Endothelial cell of umbilical vein (primary cell): ENCODE measurements at regions not wholly inside any gene's neighbourhood (a gene's known extent, or its start where the extent isn't known, plus 50 kb on each side); places are given as distances from the start of the nearest gene placed in this dataset.

ENCODE experiments used
- BruUV-seq: library from RNA; stranded (reverse); fragments of 400-500 nt; replicated peaks from 2 replicates; lab custom pipeline; 2021; lab: Mats Ljungman, UMichigan
- CTCF ChIA-PET: fragments of 300-600, 350-600 bp; sonication (Branson Sonifier 250); formaldehyde crosslinking; loops from one replicate; lab custom pipeline; 2021; ENCODE audit warnings: antibody characterized with exemption, inconsistent platforms; lab: Charles Lee
- POLR2A ChIA-PET: fragments of 300-600, 350-600 bp; sonication (Branson Sonifier 250); formaldehyde crosslinking; loops from one replicate; lab custom pipeline; 2021; ENCODE audit warnings: antibody characterized with exemption, inconsistent platforms; lab: Charles Lee
- DNase-seq: peaks from one replicate; pipeline ENCODE4 v3.0.0-alpha.2; 2011; ENCODE audit warnings: low read depth, low spot score
- FAIRE-seq: peaks from 2 replicates; lab custom pipeline; 2011; peaks lifted over from hg19 to GRCh38; lab: Jason Lieb, UNC
- H2AFZ ChIP-seq: 2 replicates; pipeline ENCODE4 v1.6.0; 2012; ENCODE audit warnings: low read depth, low read length, control low read depth, inconsistent platforms
- H3K27ac ChIP-seq: 2 replicates; pipeline ENCODE4 v1.5.1; 2011; ENCODE audit warnings: low read depth, mild to moderate bottlenecking, control low read depth, low read length, moderate library complexity; ENCODE audit not compliant: insufficient read depth
- H3K27me3 ChIP-seq, 2 experiments: 2 replicates each; pipeline versions ENCODE4 v1.6.0 to v1.6.1; 2011; ENCODE audit warnings: low read length in 2 of 2, mixed read lengths in 1 of 2; ENCODE audit not compliant: control insufficient read depth in 2 of 2, insufficient read depth in 2 of 2
- H3K36me3 ChIP-seq, 2 experiments: 2 replicates in 1 of 2; 3 replicates in 1 of 2; pipeline ENCODE4 v1.5.1; 2011; ENCODE audit warnings: low read length in 2 of 2, mild to moderate bottlenecking in 1 of 2, moderate library complexity in 1 of 2; ENCODE audit not compliant: control insufficient read depth in 2 of 2, insufficient read depth in 2 of 2; ENCODE audit errors: extremely low read depth in 1 of 2
- H3K4me1 ChIP-seq: 3 replicates; pipeline ENCODE4 v1.5.1; 2011; ENCODE audit warnings: mild to moderate bottlenecking, low read length; ENCODE audit not compliant: control insufficient read depth, insufficient read depth; ENCODE audit errors: extremely low read depth
- H3K4me2 ChIP-seq: 2 replicates; pipeline ENCODE4 v1.6.1; 2011; ENCODE audit warnings: low read length, control low read depth, mixed read lengths; ENCODE audit not compliant: insufficient read depth
- H3K4me3 ChIP-seq, 3 experiments: fragments of 200-600 bp in 1 of 3; sonication (generic), shearing (Covaris generic) in 1 of 3; replicated peaks in 1 of 3; 2 replicates each; pipeline ENCODE4 v1.5.1; 2011 to 2016; ENCODE audit warnings: control low read depth in 3 of 3, low read length in 3 of 3, mild to moderate bottlenecking in 2 of 3, inconsistent platforms in 1 of 3, low read depth in 1 of 3, moderate library complexity in 1 of 3; ENCODE audit not compliant: insufficient read depth in 1 of 3
- H3K79me2 ChIP-seq: 2 replicates; pipeline ENCODE4 v1.6.0; 2012; ENCODE audit warnings: low read length, inconsistent platforms; ENCODE audit not compliant: control insufficient read depth, insufficient read depth
- H3K9ac ChIP-seq: replicated peaks from 2 replicates; pipeline ENCODE3; 2011; ENCODE audit warnings: low read length, control low read depth; ENCODE audit not compliant: insufficient read depth; ENCODE audit errors: extremely low read depth
- H3K9me1 ChIP-seq: replicated peaks from 3 replicates; pipeline ENCODE4 v1.6.0; 2011; ENCODE audit warnings: mild to moderate bottlenecking, low read length; ENCODE audit not compliant: control insufficient read depth, insufficient read depth; ENCODE audit errors: extremely low read depth
- H3K9me3 ChIP-seq: replicated peaks from 2 replicates; pipeline ENCODE4 v1.5.1; 2012; ENCODE audit warnings: low read length, inconsistent platforms; ENCODE audit not compliant: control insufficient read depth, insufficient read depth
- H4K20me1 ChIP-seq: replicated peaks from 2 replicates; pipeline ENCODE3; 2011; ENCODE audit warnings: mild to moderate bottlenecking, low read length; ENCODE audit not compliant: control insufficient read depth, insufficient read depth; ENCODE audit errors: extremely low read depth
- EZH2 ChIP-seq: IDR thresholded peaks from 2 replicates; pipeline ENCODE4 v1.6.1; 2012; ENCODE audit warnings: borderline replicate concordance, low read depth, mild to moderate bottlenecking, moderate library complexity, low read length, inconsistent platforms; ENCODE audit not compliant: severe bottlenecking
- FOS ChIP-seq: IDR thresholded peaks from 2 replicates; pipeline ENCODE4 v1.6.1; 2011; ENCODE audit warnings: mild to moderate bottlenecking, low read length, moderate library complexity, borderline replicate concordance; ENCODE audit not compliant: insufficient read depth
- GATA2 ChIP-seq: IDR thresholded peaks from 2 replicates; pipeline ENCODE4 v1.7.0; 2011; ENCODE audit warnings: low read depth, mild to moderate bottlenecking, moderate library complexity, mixed read lengths, low read length; ENCODE audit not compliant: insufficient read length, insufficient read depth
- JUN ChIP-seq: IDR thresholded peaks from 2 replicates; pipeline ENCODE4 v1.6.1; 2011; ENCODE audit warnings: borderline replicate concordance, low read depth; ENCODE audit not compliant: insufficient read length, insufficient read depth
- MYC ChIP-seq: IDR thresholded peaks from one replicate; pipeline ENCODE4 v1.6.1; 2011; ENCODE audit warnings: mild to moderate bottlenecking, low read depth, low read length
- POLR2A ChIP-seq: IDR thresholded peaks from 2 replicates; pipeline ENCODE4 v1.6.1; 2012; ENCODE audit warnings: low read depth, mild to moderate bottlenecking, control low read depth, low read length
- POLR2AphosphoS5 ChIP-seq: IDR thresholded peaks from 2 replicates; pipeline ENCODE4 v1.6.1; 2012; ENCODE audit warnings: low read depth, mild to moderate bottlenecking, control low read depth, low read length, moderate library complexity; ENCODE audit not compliant: insufficient read depth
- dilution Hi-C: fragments of 300-500 bp; cut with MboI; formaldehyde crosslinking; loops from one replicate; pipeline ENCODE4 v1.15.0; 2019; ENCODE audit warnings: low sequenced_read_pairs; ENCODE audit not compliant: extremely low pct_ligation_motif_present
- intact Hi-C: fragments of 100-400 bp; cut with micrococcal nuclease; formaldehyde crosslinking; loops from one replicate; pipeline ENCODE4 v1.10.0; 2022
- TF ChIP-seq, protein P1 (sequence below), 2 donors: IDR thresholded peaks; 1 replicate in 1 of 2; 2 replicates in 1 of 2; pipeline ENCODE4 v1.5.1; 2011; ENCODE audit warnings: low read length in 2 of 2, mild to moderate bottlenecking in 2 of 2, moderate library complexity in 2 of 2, control low read depth in 1 of 2, inconsistent platforms in 1 of 2, low read depth in 1 of 2; ENCODE audit not compliant: insufficient read depth in 1 of 2; ENCODE audit errors: extremely low read depth in 1 of 2
- TF ChIP-seq, protein P2 (sequence below): IDR thresholded peaks from 2 replicates; pipeline ENCODE4 v1.6.1; 2011; ENCODE audit not compliant: insufficient read depth, insufficient read length

DNA sequence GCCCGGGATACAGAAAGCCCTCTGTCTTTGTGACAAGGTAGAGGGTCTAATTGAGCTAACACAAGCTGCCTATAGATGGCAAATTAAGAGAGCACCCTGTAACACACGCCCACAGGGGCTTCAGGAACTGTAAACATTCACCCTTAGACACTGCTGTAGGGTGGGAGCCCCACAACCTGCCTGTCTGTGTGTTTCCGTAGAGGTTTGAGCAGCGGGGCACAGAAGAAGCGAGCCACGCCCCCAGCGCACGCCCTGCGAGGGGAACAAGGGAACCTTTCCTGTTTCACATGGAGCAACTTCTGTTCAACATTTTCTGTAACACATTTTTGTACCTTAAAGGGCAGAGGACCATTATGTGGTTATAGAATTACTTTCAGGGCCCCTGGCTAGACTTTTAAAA is 231.7 kb upstream of the EXOC2 start:
- H3K27ac ChIP-seq = no peak overlapping the region
- H3K4me2 ChIP-seq = no peak overlapping the region
- no peaks in the 10 kb centered on the region for H3K79me2 ChIP-seq
- ChIA-PET POLR2A (no interaction called here), CTCF (no interaction called here)
- H3K9me3 ChIP-seq = peaks cover 2% of the 10 kb centered on the region
- no TSS peak for BruUV-seq
- no peaks in the 10 kb centered on the region for H3K36me3 ChIP-seq
- FAIRE-seq = no peak
- intact Hi-C loops (no loop called here), dilution Hi-C loops (no loop called here)
- DNase-seq = no peak
- H3K27me3 ChIP-seq = no peaks in the 10 kb centered on the region
- TF ChIP-seq GATA2 = no peak
- no peak for TF ChIP-seq POLR2A
- TF ChIP-seq POLR2AphosphoS5 = no peak
- no peak for TF ChIP-seq EZH2
- no peak for TF ChIP-seq JUN
- no peak for TF ChIP-seq MYC
- TF ChIP-seq, protein P1, sequence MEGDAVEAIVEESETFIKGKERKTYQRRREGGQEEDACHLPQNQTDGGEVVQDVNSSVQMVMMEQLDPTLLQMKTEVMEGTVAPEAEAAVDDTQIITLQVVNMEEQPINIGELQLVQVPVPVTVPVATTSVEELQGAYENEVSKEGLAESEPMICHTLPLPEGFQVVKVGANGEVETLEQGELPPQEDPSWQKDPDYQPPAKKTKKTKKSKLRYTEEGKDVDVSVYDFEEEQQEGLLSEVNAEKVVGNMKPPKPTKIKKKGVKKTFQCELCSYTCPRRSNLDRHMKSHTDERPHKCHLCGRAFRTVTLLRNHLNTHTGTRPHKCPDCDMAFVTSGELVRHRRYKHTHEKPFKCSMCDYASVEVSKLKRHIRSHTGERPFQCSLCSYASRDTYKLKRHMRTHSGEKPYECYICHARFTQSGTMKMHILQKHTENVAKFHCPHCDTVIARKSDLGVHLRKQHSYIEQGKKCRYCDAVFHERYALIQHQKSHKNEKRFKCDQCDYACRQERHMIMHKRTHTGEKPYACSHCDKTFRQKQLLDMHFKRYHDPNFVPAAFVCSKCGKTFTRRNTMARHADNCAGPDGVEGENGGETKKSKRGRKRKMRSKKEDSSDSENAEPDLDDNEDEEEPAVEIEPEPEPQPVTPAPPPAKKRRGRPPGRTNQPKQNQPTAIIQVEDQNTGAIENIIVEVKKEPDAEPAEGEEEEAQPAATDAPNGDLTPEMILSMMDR (IDR thresholded peaks at IDR 0.05; ENCODE audit: extremely low read depth in 1 of 2, insufficient read depth in 1 of 2, low read depth in 1 of 2, low read length in 2 of 2) = no peak
- TF ChIP-seq, protein P2, sequence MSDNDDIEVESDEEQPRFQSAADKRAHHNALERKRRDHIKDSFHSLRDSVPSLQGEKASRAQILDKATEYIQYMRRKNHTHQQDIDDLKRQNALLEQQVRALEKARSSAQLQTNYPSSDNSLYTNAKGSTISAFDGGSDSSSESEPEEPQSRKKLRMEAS = no peak
- no peak for TF ChIP-seq FOS
- H2AFZ ChIP-seq = no peak overlapping the region
- no peak overlapping the region for H3K9ac ChIP-seq
- H3K9me1 ChIP-seq = no peaks in the 10 kb centered on the region
- H4K20me1 ChIP-seq = no peaks in the 10 kb centered on the region
- no peaks in the 10 kb centered on the region for H3K4me1 ChIP-seq
- H3K4me3 ChIP-seq = no peak overlapping the region
